T1000 (cell line): ENCODE measurements at regions not wholly inside any gene's neighbourhood (a gene's known extent, or its start where the extent isn't known, plus 50 kb on each side); places are given as distances from the start of the nearest gene placed in this dataset.
"Not testable (repeated sequence)": the region's sequence is repeated elsewhere in the genome, so short reads cannot be mapped to it uniquely, and the experiment has no call there.

Experiments
- DNase-seq: peaks from one replicate; lab custom pipeline; 2025; ENCODE audit warnings: mixed read lengths; lab: John Stamatoyannopoulos, UW

- DNase-seq, result not testable (repeated sequence)
Measured at GRCh38 chr18:8913606-8914403, 188.7 kb upstream of the NDUFV2 start.

- not testable (repeated sequence) for DNase-seq
Measured at GRCh38 chr18:8914404-8915264, 187.9 kb upstream of the NDUFV2 start.

- not testable (repeated sequence) for DNase-seq
Measured at GRCh38 chr18:8920856-8921787, 181.4 kb upstream of the NDUFV2 start.

- no peak for DNase-seq
Measured at GRCh38 chr18:8926464-8926863, 176.0 kb upstream of the NDUFV2 start.

- DNase-seq, result no peak
Measured at GRCh38 chr18:8928044-8928443, 174.5 kb upstream of the NDUFV2 start.

- no peak for DNase-seq
Measured at GRCh38 chr18:8928847-8929780, 173.4 kb upstream of the NDUFV2 start.

GRCh38 chr18:8930990-8931616 lies 171.4 kb upstream of the NDUFV2 start:
- no peak for DNase-seq

GRCh38 chr18:8932866-8933265 lies 169.6 kb upstream of the NDUFV2 start:
- DNase-seq, result no peak

- no peak for DNase-seq
Measured at GRCh38 chr18:8933714-8934284, 168.7 kb upstream of the NDUFV2 start.

GRCh38 chr18:8935346-8935745 lies 167.2 kb upstream of the NDUFV2 start:
- DNase-seq, result not testable (repeated sequence)

GRCh38 chr18:8936619-8937018 lies 165.9 kb upstream of the NDUFV2 start:
- DNase-seq, result no peak

GRCh38 chr18:8937160-8938094 lies 165.1 kb upstream of the NDUFV2 start:
- no peak for DNase-seq

- no peak for DNase-seq
Measured at GRCh38 chr18:8938817-8939216, 163.7 kb upstream of the NDUFV2 start.

GRCh38 chr18:8942021-8942908 lies 160.2 kb upstream of the NDUFV2 start:
- no peak for DNase-seq

GRCh38 chr18:8942909-8943545 lies 159.5 kb upstream of the NDUFV2 start:
- DNase-seq, result no peak

GRCh38 chr18:8943900-8944870 lies 158.3 kb upstream of the NDUFV2 start:
- DNase-seq, result no peak
